ENCODE measurements at regions not wholly inside any gene's neighbourhood (a gene's known extent, or its start where the extent isn't known, plus 50 kb on each side); places are given as distances from the start of the nearest gene placed in this dataset.

- Histone ChIP-seq H3K27ac (ENCODE audit: low read depth, low read length) (no peak overlapping the region), H3K79me2 (ENCODE audit: insufficient read depth, low read length) (no peaks in the 10 kb centered on the region), H2AFZ (ENCODE audit: low read depth, low read length, poor library complexity, severe bottlenecking) (no peak overlapping the region), H3K9me3 (ENCODE audit: control insufficient read depth in 1 of 2, insufficient read depth in 1 of 2, low read depth in 1 of 2, low read length in 2 of 2) (no peaks in the 10 kb centered on the region), H3K27me3 (ENCODE audit: insufficient read depth, low read length) (no peaks in the 10 kb centered on the region), H3K4me2 (ENCODE audit: low read length) (no peak overlapping the region), H4K20me1 (ENCODE audit: insufficient read depth) (no peaks in the 10 kb centered on the region), H3K4me1 (ENCODE audit: control insufficient read depth in 1 of 2, insufficient read depth in 2 of 2, low read length in 2 of 2) (no peaks in the 10 kb centered on the region), H3K9ac (ENCODE audit: low read length) (no peak overlapping the region), H3K9me2 (ENCODE audit: insufficient read depth) (no peaks in the 10 kb centered on the region), H3K4me3 (replicated peaks in 1 of 2; ENCODE audit: low read depth in 1 of 2, low read length in 2 of 2) (no peak overlapping the region), H3K36me3 (ENCODE audit: control insufficient read depth in 1 of 2, insufficient read depth in 2 of 2, low read length in 2 of 2) (no peaks in the 10 kb centered on the region)
- DNase-seq (ENCODE audit: low read depth, low spot score), result no peak
- POLR2A ChIA-PET, result no interaction called here
- peak; percentile 63 for ATAC-seq
- CTCF ChIA-PET, result no interaction called here
- TF ChIP-seq SIN3A (IDR thresholded peaks at IDR 0.05; ENCODE audit: low read depth) (no peak), YY1 (IDR thresholded peaks at IDR 0.05; ENCODE audit: extremely low read depth, insufficient replicate concordance, low read depth, low read length) (no peak), ZNF274 (IDR thresholded peaks at IDR 0.05; ENCODE audit: low read depth, low read length) (no peak), POLR2AphosphoS5 (IDR thresholded peaks at IDR 0.05; ENCODE audit: low read depth, low read length) (no peak), SP1 (IDR thresholded peaks at IDR 0.05; ENCODE audit: low read depth) (no peak), POLR2A (IDR thresholded peaks at IDR 0.05; ENCODE audit: borderline replicate concordance, extremely low read depth, insufficient read depth, insufficient read length) (no peak), RAD21 (IDR thresholded peaks at IDR 0.05; ENCODE audit: low read depth) (no peak), EGR1 (IDR thresholded peaks at IDR 0.05; ENCODE audit: low read depth) (no peak), SRF (IDR thresholded peaks at IDR 0.05; ENCODE audit: low read depth) (no peak), CBX3 (IDR thresholded peaks at IDR 0.05; ENCODE audit: low read depth) (no peak), EZH2phosphoT487 (IDR thresholded peaks at IDR 0.05; ENCODE audit: borderline replicate concordance) (no peak), JUND (IDR thresholded peaks at IDR 0.05) (no peak), EZH2 (IDR thresholded peaks at IDR 0.05) (no peak), REST (IDR thresholded peaks at IDR 0.05; ENCODE audit: low read depth) (no peak), ATF3 (IDR thresholded peaks at IDR 0.05) (no peak)
- no TSS peak for BruUV-seq (replicated peaks)
- intact Hi-C loops (cut with micrococcal nuclease), result no loop called here
- RAD21 ChIA-PET (ENCODE audit: low non-redundant PET in 1 of 2, low total read pairs in 2 of 2, uncharacterized antibody in 2 of 2, unreplicated experiment in 2 of 2), result no interaction called here
Observed at GRCh38 chr5:84599964-84600363, 215.3 kb upstream of the EDIL3 start.

Measured in HCT116 (cell line).